ENCODE measurements at regions not wholly inside any gene's neighbourhood (a gene's known extent, or its start where the extent isn't known, plus 50 kb on each side); places are given as distances from the start of the nearest gene placed in this dataset.

DNA sequence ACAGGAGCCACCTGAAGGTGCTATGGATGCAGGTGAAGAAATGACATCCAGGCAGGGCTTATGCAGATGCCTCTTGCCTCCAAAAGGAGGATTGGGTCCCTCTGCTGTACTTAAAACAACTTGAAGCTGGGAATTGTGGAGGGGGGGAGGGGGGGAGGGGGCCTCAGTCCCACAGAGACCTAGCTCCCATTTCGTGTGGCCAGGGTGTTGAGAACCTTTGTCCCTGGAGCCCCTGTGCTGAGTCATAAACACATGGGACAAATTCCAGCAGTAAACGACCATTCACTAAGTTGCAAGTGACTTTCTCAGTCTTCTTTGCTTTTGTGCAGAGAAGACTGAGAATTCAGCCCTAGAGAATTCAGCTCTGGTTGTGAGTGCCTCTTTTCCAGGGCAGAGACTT is 96.5 kb upstream of the PODXL start:
- TF ChIP-seq SPI1 (IDR thresholded peaks at IDR 0.05; ENCODE audit: borderline replicate concordance, low read depth) (no peak), REST (IDR thresholded peaks at IDR 0.05; ENCODE audit: insufficient replicate concordance, low read depth) (no peak), POLR2AphosphoS5 (IDR thresholded peaks at IDR 0.05; ENCODE audit: low read depth) (no peak)
- H3K4me3 ChIP-seq (replicated peaks; ENCODE audit: insufficient read depth, low read length): no peak overlapping the region
- DNase-seq (ENCODE audit: low read depth in 1 of 2, low spot score in 1 of 2): no peak
- H3K27me3 ChIP-seq (ENCODE audit: insufficient read depth, poor library complexity, severe bottlenecking): no peaks in the 10 kb centered on the region
- no peak overlapping the region for H3K27ac ChIP-seq (replicated peaks)

DNA sequence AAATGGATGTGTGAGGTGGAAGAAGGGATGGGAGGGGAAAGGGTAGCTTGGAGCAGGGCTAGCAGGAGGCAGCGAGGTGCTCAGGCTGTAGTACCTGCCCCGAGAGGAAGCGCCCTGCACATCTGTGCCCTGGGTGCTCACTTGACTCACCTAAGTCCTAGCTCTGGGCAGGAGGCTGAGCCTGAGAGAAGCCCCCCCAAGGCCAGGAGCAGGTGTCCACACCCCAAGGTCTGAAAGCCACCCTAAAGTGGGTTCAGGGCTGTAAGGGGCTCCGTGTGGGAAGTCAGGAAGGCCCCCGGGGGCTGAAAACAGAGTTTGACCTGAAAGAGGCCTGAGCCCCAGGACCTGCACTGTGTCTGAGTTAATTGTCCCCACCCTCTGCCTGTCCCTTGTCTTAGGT is 95.8 kb upstream of the PODXL start:
- Histone ChIP-seq H3K27ac (replicated peaks) (no peak overlapping the region), H3K4me3 (replicated peaks; ENCODE audit: insufficient read depth, low read length) (no peak overlapping the region), H3K27me3 (ENCODE audit: insufficient read depth, poor library complexity, severe bottlenecking) (no peaks in the 10 kb centered on the region)
- TF ChIP-seq POLR2AphosphoS5 (IDR thresholded peaks at IDR 0.05; ENCODE audit: low read depth) (no peak), SPI1 (IDR thresholded peaks at IDR 0.05; ENCODE audit: borderline replicate concordance, low read depth) (no peak), GABPA (IDR thresholded peaks at IDR 0.05; ENCODE audit: low read depth) (no peak), REST (IDR thresholded peaks at IDR 0.05; ENCODE audit: insufficient replicate concordance, low read depth) (no peak)
- TF ChIP-seq, protein P1, sequence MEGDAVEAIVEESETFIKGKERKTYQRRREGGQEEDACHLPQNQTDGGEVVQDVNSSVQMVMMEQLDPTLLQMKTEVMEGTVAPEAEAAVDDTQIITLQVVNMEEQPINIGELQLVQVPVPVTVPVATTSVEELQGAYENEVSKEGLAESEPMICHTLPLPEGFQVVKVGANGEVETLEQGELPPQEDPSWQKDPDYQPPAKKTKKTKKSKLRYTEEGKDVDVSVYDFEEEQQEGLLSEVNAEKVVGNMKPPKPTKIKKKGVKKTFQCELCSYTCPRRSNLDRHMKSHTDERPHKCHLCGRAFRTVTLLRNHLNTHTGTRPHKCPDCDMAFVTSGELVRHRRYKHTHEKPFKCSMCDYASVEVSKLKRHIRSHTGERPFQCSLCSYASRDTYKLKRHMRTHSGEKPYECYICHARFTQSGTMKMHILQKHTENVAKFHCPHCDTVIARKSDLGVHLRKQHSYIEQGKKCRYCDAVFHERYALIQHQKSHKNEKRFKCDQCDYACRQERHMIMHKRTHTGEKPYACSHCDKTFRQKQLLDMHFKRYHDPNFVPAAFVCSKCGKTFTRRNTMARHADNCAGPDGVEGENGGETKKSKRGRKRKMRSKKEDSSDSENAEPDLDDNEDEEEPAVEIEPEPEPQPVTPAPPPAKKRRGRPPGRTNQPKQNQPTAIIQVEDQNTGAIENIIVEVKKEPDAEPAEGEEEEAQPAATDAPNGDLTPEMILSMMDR (IDR thresholded peaks at IDR 0.05; ENCODE audit: insufficient read depth, low read length): no peak
- DNase-seq (ENCODE audit: low read depth in 1 of 2, low spot score in 1 of 2): no peak

DNA sequence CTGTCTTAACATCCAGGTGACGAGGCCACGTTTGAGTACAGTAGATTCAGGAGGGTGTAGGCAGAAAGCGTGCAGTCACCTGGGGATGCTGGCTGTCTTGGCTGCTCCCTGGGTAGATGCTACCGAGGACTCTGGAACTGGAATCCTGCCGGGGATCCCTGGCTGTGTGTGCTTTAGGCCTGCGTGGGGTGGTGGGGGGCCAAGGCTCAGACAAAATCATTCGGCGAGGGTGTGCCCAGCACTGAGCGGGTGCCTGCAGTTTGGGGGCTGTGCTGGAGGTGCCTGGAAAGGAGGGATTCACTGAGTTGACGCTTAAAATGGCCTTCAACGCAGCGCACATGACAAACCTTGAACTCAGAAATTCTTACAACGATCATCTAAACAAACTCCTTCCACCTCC is 93.5 kb upstream of the PODXL start:
- TF ChIP-seq SPI1 (IDR thresholded peaks at IDR 0.05; ENCODE audit: borderline replicate concordance, low read depth): no peak
- no peak for TF ChIP-seq GABPA (IDR thresholded peaks at IDR 0.05; ENCODE audit: low read depth)
- TF ChIP-seq, protein P1 (IDR thresholded peaks at IDR 0.05; ENCODE audit: insufficient read depth, low read length): no peak
- TF ChIP-seq POLR2AphosphoS5 (IDR thresholded peaks at IDR 0.05; ENCODE audit: low read depth): no peak
- TF ChIP-seq REST (IDR thresholded peaks at IDR 0.05; ENCODE audit: insufficient replicate concordance, low read depth): no peak
- no peak overlapping the region for H3K4me3 ChIP-seq (replicated peaks; ENCODE audit: insufficient read depth, low read length)
- no peaks in the 10 kb centered on the region for H3K27me3 ChIP-seq (ENCODE audit: insufficient read depth, poor library complexity, severe bottlenecking)
- no peak overlapping the region for H3K27ac ChIP-seq (replicated peaks)
- DNase-seq (ENCODE audit: low read depth in 1 of 2, low spot score in 1 of 2): no peak
